B cell (primary cell): ENCODE measurements at regions not wholly inside any gene's neighbourhood (a gene's known extent, or its start where the extent isn't known, plus 50 kb on each side); places are given as distances from the start of the nearest gene placed in this dataset.

Source experiments
- ATAC-seq: fragments of 200-7000 bp; cut with Tn5 transposase; one replicate; pipeline ENCODE4 v1.10.0; 2021; ENCODE audit warnings: low read depth, mild to moderate bottlenecking, moderate number of reproducible peaks, moderate library complexity
- CTCF ChIA-PET: fragments of 350-600 bp; sonication (Branson Sonifier 250); formaldehyde crosslinking; loops from one replicate; lab custom pipeline; 2021; ENCODE audit warnings: antibody characterized with exemption, inconsistent platforms; lab: Charles Lee
- POLR2A ChIA-PET: fragments of 350-600 bp; sonication (Branson Sonifier 250); formaldehyde crosslinking; loops from one replicate; lab custom pipeline; 2021; ENCODE audit warnings: antibody characterized with exemption; lab: Charles Lee
- DNase-seq: peaks from one replicate; pipeline ENCODE4 v3.0.0; 2013
- H2AFZ ChIP-seq: 2 replicates; pipeline ENCODE4 v1.6.1; 2012; ENCODE audit warnings: mild to moderate bottlenecking, low read depth, low read length; ENCODE audit not compliant: insufficient read depth, poor library complexity, severe bottlenecking
- H3K27ac ChIP-seq, 2 donors: 1 replicate in 1 of 2; 2 replicates in 1 of 2; pipeline ENCODE4 v1.5.1; 2012 to 2013; ENCODE audit warnings: low read length in 2 of 2, mild to moderate bottlenecking in 2 of 2, moderate library complexity in 1 of 2
- H3K27me3 ChIP-seq, 4 experiments: fragments of 200-600 bp in 1 of 4; sonication (generic) in 1 of 4; replicated peaks in 1 of 4; 1 replicate in 2 of 4; 2 replicates in 2 of 4; pipeline versions ENCODE4 v1.6.1 to v1.7.0; 2013 to 2016; ENCODE audit warnings: low read length in 3 of 4, mild to moderate bottlenecking in 2 of 4, mixed read lengths in 1 of 4, moderate library complexity in 1 of 4; ENCODE audit not compliant: insufficient read depth in 4 of 4, control insufficient read depth in 3 of 4; ENCODE audit errors: control extremely low read depth in 1 of 4
- H3K36me3 ChIP-seq, 2 experiments: replicated peaks in 1 of 2; 1 replicate in 1 of 2; 2 replicates in 1 of 2; pipeline versions ENCODE4 v1.6.1 to v1.7.1; 2013; ENCODE audit warnings: low read length in 1 of 2; ENCODE audit not compliant: insufficient read depth in 2 of 2, control insufficient read depth in 1 of 2; ENCODE audit errors: control extremely low read depth in 1 of 2, extremely low read depth in 1 of 2
- H3K4me1 ChIP-seq, 2 donors: fragments of 200-600 bp in 1 of 2; sonication (generic) in 1 of 2; 1 replicate in 1 of 2; 2 replicates in 1 of 2; pipeline versions ENCODE4 v1.5.1 to v1.6.1; 2013 to 2017; ENCODE audit warnings: low read length in 2 of 2; ENCODE audit not compliant: control insufficient read depth in 2 of 2, insufficient read depth in 2 of 2
- H3K4me2 ChIP-seq: replicated peaks from 2 replicates; pipeline ENCODE3; 2012; ENCODE audit warnings: mild to moderate bottlenecking, low read depth, low read length; ENCODE audit not compliant: poor library complexity, severe bottlenecking
- H3K4me3 ChIP-seq, 5 experiments: fragments of 200-600 bp in 1 of 5; sonication (generic) in 1 of 5; 1 replicate in 3 of 5; 2 replicates in 2 of 5; pipeline versions ENCODE4 v1.5.1 to v1.7.0; 2011 to 2016; ENCODE audit warnings: low read length in 4 of 5, mild to moderate bottlenecking in 4 of 5, low read depth in 2 of 5, control low read depth in 1 of 5, moderate library complexity in 1 of 5; ENCODE audit not compliant: insufficient read depth in 1 of 5; ENCODE audit errors: control extremely low read depth in 1 of 5, extremely low read depth in 1 of 5
- H3K79me2 ChIP-seq: fragments of 200-600 bp; sonication (generic); one replicate; pipeline ENCODE4 v1.6.0; 2016; ENCODE audit warnings: low read length; ENCODE audit not compliant: control insufficient read depth, insufficient read depth
- H3K9ac ChIP-seq: fragments of 200-600 bp; sonication (generic); 2 replicates; pipeline ENCODE4 v1.6.1; 2017; ENCODE audit warnings: mild to moderate bottlenecking, low read length, moderate library complexity
- H3K9me3 ChIP-seq, 3 donors: one replicate each; pipeline versions ENCODE4 v1.6.1 to v1.7.1; 2013; ENCODE audit warnings: low read length in 2 of 3; ENCODE audit not compliant: control insufficient read depth in 2 of 3, insufficient read depth in 1 of 3; ENCODE audit errors: control extremely low read depth in 1 of 3
- H4K20me1 ChIP-seq: 2 replicates; pipeline ENCODE4 v1.6.0; 2012; ENCODE audit warnings: mild to moderate bottlenecking, low read length; ENCODE audit not compliant: insufficient read depth, control insufficient read depth, poor library complexity, severe bottlenecking
- H3K27ac Mint-ChIP-seq: one replicate; pipeline ENCODE4 v1.8.0; 2021; ENCODE audit warnings: mixed read lengths
- H3K27me3 Mint-ChIP-seq: one replicate; pipeline ENCODE4 v1.8.0; 2021; ENCODE audit warnings: mixed read lengths
- H3K4me1 Mint-ChIP-seq: one replicate; pipeline ENCODE4 v1.8.0; 2021; ENCODE audit warnings: mixed read lengths
- H3K4me3 Mint-ChIP-seq: one replicate; pipeline ENCODE4 v1.8.0; 2021; ENCODE audit warnings: mixed read lengths
- H3K9me3 Mint-ChIP-seq: one replicate; pipeline ENCODE4 v1.8.0; 2022; ENCODE audit warnings: mixed read lengths; ENCODE audit not compliant: insufficient read depth
- EZH2 ChIP-seq: IDR thresholded peaks from 2 replicates; pipeline ENCODE4 v1.6.1; 2012; ENCODE audit warnings: borderline replicate concordance, low read depth, mild to moderate bottlenecking, moderate library complexity, low read length; ENCODE audit not compliant: insufficient read depth, poor library complexity, severe bottlenecking
- WGBS: methylation state at CpG from one replicate; pipeline ENCODE4 v1.1.5; 2013; ENCODE audit warnings: missing lambda C conversion rate; ENCODE audit not compliant: insufficient coverage; 5-methylcytosine and 5-hydroxymethylcytosine counted together
- intact Hi-C: fragments of 100-400 bp; cut with micrococcal nuclease; formaldehyde crosslinking; loops from one replicate; pipeline ENCODE4 v1.10.0; 2022
- TF ChIP-seq, protein P1 (sequence below): fragments of 200-600 bp; IDR thresholded peaks from one replicate; pipeline ENCODE4 v1.8.0; 2022; ENCODE audit warnings: antibody characterized with exemption, mild to moderate bottlenecking

- ATAC-seq, result no peak
- no peak overlapping the region for H3K27ac Mint-ChIP-seq
- no peak for DNase-seq
- H2AFZ ChIP-seq, result no peak overlapping the region
- 91% methylated on average over 1 of the region's 1 CpG for WGBS
- H3K9me3 ChIP-seq, result peaks cover 0 to 8% (median 0%) of the 10 kb centered on the region in 3 donors
- H4K20me1 ChIP-seq, result no peaks in the 10 kb centered on the region
- H3K4me1 Mint-ChIP-seq, result no peaks in the 10 kb centered on the region
- no peaks in the 10 kb centered on the region for H3K9me3 Mint-ChIP-seq
- no peaks in the 10 kb centered on the region for H3K4me1 ChIP-seq
- H3K9ac ChIP-seq, result no peak overlapping the region
- no peak overlapping the region for H3K4me3 Mint-ChIP-seq
- H3K36me3 ChIP-seq, result no peaks in the 10 kb centered on the region
- H3K27ac ChIP-seq, result no peak overlapping the region
- H3K4me2 ChIP-seq, result no peak overlapping the region
- no peaks in the 10 kb centered on the region for H3K27me3 ChIP-seq
- CTCF ChIA-PET, result no interaction called here
- no peak overlapping the region for H3K4me3 ChIP-seq
- POLR2A ChIA-PET, result no interaction called here
- no peak for TF ChIP-seq EZH2
- TF ChIP-seq, protein P1, sequence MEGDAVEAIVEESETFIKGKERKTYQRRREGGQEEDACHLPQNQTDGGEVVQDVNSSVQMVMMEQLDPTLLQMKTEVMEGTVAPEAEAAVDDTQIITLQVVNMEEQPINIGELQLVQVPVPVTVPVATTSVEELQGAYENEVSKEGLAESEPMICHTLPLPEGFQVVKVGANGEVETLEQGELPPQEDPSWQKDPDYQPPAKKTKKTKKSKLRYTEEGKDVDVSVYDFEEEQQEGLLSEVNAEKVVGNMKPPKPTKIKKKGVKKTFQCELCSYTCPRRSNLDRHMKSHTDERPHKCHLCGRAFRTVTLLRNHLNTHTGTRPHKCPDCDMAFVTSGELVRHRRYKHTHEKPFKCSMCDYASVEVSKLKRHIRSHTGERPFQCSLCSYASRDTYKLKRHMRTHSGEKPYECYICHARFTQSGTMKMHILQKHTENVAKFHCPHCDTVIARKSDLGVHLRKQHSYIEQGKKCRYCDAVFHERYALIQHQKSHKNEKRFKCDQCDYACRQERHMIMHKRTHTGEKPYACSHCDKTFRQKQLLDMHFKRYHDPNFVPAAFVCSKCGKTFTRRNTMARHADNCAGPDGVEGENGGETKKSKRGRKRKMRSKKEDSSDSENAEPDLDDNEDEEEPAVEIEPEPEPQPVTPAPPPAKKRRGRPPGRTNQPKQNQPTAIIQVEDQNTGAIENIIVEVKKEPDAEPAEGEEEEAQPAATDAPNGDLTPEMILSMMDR, result no peak
- no peaks in the 10 kb centered on the region for H3K27me3 Mint-ChIP-seq
- no peaks in the 10 kb centered on the region for H3K79me2 ChIP-seq
- intact Hi-C loops, result no loop called here
Measured at GRCh38 chr11:25794804-25795203, 537.1 kb upstream of the ANO3 start.

GRCh38 chr11:25816411-25816810 lies 515.5 kb upstream of the ANO3 start:
- TF ChIP-seq, protein P1, result no peak
- TF ChIP-seq EZH2, result no peak
- Histone ChIP-seq H3K4me3 (no peak overlapping the region), H3K9me3 (peaks cover 0 to 2% (median 0%) of the 10 kb centered on the region in 3 donors), H2AFZ (no peak overlapping the region), H3K9ac (no peak overlapping the region), H3K36me3 (no peaks in the 10 kb centered on the region), H3K27me3 (no peaks in the 10 kb centered on the region), H3K4me2 (no peak overlapping the region), H3K27ac (no peak overlapping the region), H3K79me2 (no peaks in the 10 kb centered on the region), H3K4me1 (no peaks in the 10 kb centered on the region), H4K20me1 (no peaks in the 10 kb centered on the region)
- Mint-ChIP-seq H3K27me3 (no peaks in the 10 kb centered on the region), H3K4me1 (no peaks in the 10 kb centered on the region), H3K4me3 (no peak overlapping the region), H3K27ac (no peak overlapping the region), H3K9me3 (peaks cover under 1% of the 10 kb centered on the region)
- ChIA-PET POLR2A (no interaction called here), CTCF (no interaction called here)
- 90% methylated on average over 2 of the region's 3 CpGs for WGBS
- ATAC-seq (no peak), DNase-seq (no peak)
- intact Hi-C loops, result no loop called here
